ENCODE measurements at regions not wholly inside any gene's neighbourhood (a gene's known extent, or its start where the extent isn't known, plus 50 kb on each side); places are given as distances from the start of the nearest gene placed in this dataset.
"Not testable (repeated sequence)": the region's sequence is repeated elsewhere in the genome, so short reads cannot be mapped to it uniquely, and the experiment has no call there.

DNA sequence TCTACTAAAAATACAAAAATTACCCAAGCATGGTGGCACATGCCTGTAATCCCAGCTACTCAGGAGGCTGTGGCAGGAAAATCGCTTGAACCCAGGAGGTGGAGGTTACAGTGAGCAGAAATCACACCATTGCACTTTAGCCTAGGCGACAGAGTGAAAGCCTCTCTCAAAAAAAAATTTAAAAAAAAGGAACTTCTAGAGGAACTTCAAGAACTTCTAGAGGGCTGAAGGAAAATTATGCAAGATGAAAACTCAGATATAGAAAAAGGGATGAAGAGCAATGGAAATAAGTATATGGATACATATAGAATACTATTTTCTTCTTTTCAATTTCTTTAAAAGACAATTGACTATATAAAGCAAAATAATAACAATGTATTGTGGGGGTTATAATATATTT lies 51.2 kb upstream of the PRR5 start:
- no peak for DNase-seq

DNA sequence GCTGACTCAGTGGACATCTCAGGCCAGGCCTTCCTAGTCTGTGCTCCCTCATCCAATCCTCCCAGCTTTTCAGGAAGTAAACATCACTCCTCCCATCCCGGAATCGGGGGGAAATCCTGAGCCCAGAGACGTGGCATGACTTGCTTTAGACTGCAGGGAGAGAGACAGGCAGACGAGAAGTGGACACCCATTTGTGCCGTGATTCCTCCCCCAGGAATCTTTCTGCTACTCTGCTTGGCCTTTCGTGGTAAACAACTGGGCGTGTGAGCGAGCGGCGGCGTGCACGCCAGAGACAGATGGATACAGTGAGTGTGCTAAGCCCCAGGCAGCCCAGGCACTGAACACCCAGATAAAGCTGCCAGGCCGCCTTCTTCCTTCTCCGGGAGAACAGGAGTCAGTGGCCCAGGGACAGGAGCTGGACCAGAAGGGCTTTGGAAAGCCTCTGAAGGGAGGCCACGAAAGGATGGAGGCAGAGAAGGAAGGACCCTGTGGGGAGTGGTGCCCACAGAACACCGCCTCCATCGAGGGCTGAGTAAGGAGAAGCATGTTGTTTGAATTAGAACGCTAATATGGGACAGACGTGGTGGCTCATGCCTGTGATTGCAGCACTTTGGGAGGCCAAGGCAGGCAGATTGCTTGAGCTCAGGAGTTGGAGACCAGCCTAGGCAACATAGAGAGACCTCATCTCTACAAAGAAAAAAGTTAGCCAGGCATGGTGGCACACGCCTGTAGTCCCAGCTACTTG lies 53.0 kb upstream of the PRR5 start:
- DNase-seq = no peak

DNA sequence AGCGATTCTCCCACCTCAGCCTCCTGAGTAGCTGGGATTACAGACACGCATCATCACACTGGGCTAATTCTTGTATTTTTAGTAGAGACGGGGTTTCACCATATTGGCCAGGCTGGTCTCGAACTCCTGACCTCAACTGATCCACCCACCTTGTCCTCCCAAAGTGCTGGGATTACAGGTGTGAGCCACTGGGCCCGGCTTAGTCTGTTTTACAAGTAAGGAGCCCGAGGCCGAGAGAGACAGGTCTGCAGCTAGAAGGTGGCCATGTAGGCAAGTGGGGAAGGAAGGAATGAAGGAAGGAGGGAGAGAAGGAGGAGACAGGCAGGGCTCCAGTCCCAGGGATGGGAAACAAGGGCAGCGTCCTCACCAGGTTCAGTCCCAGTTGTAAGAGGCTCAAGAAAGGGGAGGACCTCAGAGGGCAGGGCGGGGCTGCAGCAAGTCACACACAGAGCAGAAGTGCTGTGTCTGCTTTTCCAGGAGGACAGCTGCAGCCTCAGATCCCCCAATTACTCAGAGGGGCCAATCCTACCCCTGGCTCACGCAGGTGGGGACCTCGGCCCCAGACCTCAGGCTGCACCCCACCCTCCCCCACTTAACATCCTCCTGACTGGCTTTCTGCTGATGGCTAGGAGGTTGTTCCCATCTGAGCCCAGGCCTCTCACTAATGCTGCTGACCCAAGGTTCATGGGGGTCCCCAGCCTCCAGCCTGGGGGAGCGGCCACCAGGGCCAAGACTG lies 53.8 kb upstream of the PRR5 start:
- no peak for DNase-seq

DNA sequence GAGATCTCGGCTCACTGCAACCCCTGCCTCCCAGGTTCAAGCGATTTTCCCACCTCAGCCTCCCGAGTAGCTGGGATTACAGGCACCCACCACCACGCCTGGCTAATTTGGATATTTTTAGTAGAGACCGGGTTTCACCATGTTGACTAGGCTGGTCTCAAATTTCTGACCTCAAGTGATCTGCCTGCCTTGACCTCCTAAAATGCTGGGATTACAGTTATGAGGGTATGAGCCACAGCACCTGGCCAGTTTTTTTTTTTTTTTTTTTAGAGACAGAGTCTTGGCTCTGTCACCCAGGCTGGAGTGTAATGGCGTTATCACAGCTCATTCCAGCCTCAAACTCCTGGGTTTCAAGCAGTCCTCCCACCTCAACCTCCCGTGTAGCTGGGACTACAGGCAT lies 54.9 kb upstream of the PRR5 start:
- no peak for DNase-seq

DNA sequence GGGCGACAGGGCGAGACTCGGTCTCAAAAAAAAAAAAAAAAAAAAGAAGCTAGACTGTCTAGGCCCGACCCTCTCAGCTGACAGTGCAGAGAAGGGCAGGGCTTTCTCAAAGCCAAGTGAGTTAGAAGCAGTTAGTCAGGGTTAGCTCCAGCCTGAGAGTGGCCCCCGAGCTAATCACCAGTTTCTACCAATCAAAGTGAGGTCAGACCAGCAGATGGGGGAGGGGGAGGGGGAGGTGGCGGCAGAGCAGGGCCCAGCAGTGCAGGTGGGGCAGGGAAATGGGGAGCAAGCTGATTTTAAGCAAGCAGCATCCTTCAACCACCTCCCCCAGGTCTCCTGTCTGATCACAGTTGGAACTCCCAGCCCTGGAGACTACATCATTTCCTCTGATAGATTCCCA lies 55.3 kb upstream of the PRR5 start:
- no peak for DNase-seq

DNA sequence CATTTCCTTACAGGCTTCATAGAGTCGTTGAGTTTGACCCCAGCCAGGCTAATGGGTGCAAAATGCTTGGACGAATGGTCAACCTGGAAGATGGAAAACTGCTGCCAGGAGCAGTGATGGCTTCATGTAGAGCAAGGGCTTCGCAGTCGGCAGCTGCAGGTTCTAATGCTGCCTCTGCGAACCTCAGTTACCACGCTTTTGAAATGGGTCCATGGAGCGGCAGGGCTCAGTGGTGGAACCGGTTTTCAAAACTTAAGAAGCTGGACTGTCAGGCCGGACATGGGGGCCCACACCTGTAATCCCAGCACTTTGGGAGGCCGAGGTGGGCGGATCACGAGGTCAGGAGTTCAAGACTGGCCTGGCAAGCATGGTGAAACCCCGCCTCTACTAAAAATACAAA lies 55.9 kb upstream of the PRR5 start:
- DNase-seq = no peak

DNA sequence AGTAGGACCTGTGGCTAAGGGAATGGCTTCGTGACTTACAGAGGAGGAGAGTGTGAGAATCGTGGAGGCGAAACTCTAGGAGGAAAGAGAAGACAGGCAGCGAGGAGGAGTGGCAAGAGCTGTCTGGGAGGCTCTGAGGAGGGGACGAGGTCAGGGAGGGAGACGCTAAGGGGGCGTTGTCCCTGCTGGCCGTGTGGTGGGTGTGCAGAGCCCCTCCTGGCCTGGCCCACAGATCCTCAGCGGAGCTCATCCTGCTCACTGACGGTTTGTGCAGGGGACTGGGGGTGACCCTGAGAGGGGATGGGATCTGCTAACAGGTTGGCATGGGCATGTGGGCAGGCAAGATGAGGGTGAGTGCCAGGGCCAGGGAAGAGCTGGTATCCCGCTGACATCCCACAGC lies 56.5 kb upstream of the PRR5 start:
- DNase-seq = no peak

DNA sequence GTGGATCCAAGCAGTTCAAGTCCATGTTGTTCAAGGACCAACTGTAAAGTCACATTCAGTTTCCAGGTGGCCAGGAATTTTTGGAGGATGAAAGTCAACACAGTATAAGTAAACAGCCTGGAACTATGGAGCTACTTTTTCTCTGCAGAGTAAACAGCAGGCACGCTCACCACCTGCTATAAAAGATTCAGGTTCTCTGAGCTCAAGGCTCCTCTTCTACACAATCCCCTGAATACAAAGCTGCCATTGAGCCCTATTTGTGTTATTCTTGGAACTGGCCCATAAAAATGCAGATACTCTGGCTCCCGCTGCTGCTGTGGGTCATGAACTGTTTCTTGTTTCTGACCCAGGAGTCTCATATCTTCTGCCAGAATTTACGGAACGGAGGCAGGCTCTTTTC lies 56.9 kb upstream of the PRR5 start:
- DNase-seq = no peak

DNA sequence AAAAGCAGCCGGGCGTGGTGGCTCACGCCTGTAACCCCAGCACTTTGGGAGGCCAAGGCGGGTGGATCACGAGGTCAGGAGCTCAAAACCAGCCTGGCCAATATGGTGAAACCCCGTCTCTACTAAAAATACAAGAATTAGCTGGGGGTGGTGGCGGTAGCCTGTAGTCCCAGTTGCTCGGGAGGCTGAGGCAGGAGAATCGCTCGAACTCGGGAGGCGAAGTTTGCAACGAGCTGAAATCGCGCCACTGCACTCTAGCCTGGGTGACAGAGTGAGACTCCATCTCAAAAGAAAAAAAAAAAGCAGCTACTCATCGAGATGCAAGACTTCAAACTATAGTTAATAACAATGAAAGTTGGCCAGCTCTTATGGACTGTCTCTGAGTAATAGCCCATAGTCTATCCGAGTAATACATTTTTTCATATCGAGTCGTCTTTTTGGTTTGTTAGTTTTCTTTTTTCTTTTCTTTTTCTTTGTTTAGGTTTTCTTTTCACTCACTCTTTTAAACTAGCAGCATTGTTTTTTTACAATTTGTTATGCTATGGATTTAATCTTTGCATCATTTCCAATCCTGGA lies 58.4 kb upstream of the PRR5 start:
- not testable (repeated sequence) for DNase-seq

DNA sequence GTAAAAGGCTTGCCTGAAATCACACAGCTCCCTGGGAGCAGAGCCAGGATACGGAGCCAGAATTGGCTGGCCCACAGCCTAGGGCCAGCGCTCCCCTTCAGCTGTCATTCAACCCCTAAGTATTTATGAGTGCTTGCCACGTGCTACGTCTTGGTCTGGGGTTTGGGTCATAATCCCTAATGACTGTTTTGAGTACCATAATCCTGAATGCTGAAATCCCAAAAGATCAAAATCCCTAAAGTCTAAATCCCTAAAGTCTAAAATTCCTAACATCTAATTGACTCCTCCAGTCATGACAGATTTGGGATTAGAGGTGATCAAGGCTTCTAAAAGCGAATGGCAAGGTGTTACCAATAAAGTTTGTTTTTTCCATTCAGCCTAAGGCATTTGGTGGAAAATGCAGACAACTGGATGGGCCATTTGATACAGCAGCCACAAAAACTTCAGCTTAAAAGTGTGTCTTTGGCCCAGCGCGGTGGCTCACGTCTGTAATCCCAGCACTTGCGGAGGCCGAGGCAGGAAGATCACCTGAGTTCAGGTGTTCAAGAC lies 59.8 kb upstream of the PRR5 start:
- DNase-seq = no peak

DNA sequence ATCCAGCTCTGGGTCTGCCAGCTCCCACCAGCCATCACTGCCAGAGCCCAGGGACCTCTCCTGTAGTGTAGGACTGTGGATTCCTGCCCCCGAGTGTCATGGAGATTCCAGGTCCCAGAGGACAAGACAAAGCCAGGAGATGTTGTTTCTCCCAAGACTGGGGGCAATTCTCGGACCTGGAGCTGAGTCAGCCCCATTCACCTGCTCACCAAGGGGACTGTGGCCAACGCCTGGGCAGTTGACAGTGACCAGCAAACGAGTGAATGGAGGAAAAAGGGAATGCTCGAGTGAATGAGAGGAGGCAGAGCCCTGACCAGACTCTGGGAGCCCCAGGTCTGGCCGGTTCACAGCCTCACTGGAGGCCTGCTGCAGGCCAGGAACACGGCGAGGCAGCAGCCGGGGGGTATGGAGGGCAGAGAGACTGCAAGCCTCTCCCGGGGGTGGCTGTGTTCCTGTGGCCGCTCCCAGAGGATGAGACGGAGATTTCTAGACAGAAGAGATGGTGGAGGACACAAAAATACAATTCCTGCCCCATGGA lies 61.3 kb upstream of the PRR5 start:
- DNase-seq = no peak

DNA sequence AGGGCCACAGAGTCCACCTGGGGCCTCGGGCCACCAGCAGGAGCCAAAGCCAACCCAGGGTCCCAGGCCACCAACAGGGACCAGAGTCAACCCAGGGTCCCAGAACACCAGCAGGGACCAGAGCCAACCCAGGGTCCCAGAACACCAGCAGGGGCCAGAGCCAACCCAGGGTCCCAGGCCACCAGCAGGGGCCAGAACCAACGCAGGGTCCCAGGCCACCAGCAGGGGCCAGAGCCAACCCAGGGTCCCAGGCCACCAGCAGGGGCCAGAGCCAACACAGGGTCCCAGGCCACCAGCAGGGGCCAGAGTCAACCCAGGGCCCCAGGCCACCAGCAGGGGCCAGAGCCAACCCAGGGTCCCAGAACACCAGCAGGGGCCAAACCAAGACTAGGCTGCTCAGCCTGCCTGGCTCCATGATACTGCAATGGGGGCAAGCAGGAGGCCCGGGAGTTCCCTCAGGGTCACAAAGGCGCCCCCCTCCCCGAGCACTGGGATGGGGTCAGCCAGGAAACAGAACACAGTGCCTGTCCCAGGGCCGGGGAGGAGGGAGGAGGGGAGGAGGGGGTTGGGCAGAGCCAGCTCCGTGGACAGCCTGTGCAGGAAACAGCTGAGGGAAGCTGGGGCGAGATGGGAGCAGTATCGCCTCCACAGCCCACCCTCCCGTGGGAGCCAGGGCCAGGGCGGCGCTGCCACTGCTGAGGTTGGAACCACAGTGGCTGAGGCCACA lies 62.0 kb upstream of the PRR5 start:
- no peak for DNase-seq

DNA sequence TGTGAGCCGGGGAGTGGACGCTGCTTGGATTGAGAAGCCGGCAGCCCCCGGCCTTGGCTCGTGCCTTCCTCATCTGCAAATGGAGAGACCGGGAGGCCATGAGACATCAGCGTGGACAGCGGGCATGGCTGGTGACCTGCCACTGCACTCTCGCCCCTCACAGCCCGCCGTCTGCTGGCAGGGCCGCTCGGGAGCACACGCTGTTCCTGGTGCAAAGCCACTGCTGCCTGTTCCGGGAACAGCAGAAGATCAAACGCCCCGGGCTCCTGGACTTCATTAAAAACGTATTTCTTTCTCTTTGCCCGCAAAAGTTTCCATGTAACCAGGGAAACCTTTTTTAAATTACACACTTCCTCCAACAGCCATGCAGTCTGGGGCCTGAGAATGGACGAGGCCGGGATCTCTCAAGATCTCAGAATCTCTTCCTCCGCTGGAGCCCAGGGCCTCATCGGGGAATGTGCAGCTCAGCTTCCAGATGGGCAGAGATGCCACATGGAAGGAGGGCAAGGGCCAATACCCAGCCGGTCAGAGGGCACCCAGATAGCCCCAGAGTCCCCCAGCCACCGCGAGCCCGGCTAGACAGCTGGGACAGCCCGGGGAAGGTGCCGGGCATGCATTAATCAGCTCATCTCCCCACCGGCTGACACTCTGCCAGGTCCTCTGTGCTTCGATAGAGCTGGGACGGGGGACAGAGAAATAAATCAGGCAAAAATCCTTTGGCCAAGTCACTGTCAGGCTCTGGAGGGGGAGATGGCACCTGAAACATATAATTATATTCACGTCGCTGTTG lies 62.8 kb upstream of the PRR5 start:
- peak; percentile 44 for DNase-seq

DNA sequence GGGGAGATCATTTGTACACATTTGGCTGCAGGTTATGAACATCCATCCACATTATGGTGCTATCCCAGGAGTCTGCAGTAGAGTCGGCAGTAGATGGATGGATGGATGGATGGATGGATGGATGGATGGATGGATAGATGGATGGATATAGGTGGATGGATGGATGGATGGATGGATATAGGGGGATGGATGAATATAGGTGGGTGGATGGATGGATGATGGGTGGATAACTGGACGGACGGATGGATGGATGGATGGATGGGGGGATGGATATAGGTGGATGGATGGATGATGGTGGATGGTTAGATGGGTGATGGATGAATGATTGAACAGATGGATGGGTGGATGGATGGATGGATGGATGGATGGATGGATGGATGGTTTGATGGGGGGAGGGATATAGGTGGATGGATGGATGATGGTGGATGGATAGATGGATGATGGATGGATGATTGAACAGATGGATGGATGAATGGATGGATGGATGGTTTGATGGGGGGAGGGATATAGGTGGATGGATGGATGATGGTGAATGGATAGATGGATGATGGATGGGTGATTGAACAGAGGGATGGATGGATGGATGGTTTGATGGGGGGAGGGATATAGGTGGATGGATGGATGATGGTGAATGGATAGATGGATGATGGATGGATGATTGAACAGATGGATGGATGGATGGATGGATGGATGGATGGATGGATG lies 65.3 kb upstream of the PRR5 start:
- not testable (repeated sequence) for DNase-seq

DNA sequence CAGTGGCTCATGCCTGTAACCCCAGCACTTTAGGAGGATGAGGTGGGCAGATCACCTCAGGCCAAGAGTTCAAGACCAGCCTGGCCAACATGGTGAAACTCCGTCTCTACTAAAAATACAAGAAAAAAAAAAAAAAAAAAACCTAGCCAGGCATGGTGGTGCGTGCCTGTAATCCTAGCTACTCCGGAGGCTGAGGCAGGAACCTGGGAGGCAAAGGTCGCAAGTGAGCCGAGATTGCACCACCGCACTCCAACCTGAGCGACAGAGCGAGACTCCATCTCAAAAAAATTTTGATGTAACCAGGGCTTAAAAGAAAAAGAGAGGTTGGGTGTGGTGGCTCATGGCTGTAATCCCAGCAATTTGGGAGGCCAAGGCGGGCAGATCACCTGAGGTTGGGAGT lies 66.4 kb upstream of the PRR5 start:
- not testable (repeated sequence) for DNase-seq

DNA sequence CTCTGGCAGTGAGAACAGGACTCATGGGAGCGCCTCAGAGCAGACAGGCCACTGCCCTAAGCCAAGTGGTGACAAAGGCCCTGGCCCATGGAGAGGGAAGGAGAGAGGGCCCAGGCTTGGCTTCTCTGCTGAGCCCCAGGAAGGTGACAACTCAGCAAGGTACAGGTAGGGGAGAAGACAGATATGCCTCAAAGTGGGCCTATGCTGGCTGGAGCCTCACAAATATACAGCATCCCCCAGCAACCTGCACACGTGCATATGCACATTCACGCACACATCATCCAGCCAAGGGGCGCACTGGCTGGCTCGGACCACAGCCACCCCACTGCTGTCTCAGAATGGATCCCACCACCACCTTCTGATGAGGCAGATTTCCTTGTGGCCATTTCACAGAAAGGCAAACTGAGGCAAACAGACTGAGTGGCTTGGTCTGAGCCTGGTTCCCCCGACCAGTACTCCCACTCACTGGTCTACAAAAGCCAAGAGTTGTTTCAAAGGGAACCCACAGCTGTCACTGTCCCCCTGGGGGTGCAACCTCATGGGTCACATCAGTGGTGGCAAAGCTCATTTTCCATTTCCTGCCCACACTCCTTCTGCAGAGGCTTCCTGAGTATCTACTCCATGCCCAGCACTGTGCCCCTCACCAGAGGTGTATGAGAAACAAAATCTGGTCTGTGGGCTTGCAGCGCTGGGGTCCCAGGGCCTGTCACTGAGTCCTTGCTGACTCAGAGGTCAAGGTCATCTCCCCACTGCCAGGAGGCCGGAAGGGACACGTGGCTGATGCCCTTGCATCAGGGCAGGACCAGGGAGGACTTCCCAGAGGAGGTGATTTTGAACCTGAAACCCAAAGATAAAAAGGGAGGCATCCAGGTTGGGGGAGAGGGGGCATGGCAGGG lies 67.3 kb upstream of the PRR5 start:
- no peak for DNase-seq

DNA sequence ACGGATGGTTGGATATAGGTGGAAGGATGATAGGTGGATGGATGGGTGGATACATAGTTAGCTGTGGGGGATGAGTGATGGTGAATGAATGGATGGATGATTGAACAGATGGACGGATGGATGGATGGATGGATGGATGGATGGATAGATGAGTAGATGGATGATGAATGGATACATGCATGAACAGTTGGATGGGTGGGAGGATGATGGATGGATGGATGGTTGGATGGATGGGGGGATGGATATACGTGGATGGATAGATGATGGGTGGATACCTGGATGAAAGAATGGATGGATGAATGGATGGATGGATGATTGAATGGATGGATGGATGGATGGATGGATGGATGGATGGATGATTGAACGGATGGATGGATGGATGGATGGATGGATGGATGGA lies 68.4 kb upstream of the PRR5 start:
- no peak for DNase-seq

DNA sequence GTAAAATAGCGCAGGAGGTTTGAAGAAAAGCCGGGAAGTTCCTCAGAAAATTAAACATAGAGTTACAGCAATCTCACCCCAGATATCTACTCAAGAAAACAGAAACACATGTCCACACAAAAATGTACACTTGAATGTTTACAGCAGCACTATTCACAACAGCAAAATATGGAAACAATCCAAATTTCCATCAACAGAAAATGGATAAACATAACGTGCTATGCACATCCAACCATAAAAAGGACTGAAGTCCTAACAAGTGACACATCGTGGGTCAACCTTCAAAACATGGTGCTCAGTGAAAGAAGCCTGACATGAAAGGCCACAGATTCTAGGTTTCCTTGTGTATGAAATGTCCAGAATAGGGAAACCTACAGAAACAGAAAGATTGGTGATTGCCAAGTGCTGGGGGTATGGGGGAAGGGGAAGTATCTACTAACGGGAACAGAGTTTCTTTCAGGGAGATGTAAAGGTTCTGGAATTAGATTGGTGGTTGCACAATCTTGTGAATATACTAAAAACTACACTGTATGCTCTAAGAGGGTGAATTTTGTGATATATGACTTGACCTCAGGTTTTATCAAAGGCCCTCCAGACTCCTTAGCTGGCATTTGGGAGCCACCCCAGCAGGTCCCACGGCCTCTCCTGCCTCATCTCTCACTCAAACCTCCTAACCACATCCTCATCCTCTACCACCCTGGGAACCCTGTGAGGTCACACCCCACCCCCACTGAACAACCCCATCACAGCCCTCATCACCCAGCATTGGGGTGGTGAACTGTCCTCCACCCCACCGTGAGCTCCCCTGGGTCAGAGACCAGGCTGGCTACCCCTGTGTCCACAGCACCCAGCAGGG lies 69.2 kb upstream of the PRR5 start:
- DNase-seq = no peak

DNA sequence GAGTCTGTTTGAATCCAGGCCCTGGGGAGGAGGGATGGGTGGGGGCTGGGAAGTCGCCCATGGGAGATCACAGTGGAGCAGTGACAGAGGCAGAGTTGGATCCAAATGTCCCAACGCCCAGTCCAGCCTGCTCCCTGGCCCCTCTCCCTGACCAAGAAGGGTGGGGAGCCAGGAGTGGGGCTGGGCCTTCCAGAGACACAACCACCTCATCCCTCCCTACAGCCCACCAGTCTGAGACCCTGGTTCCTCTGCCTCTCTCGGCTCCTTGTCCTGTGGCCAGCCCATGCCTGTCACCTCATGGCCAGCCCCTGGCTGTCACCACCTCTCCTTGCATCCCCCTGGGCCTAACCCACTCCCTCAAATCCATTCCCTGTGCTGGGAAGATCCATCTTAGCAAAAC lies 71.2 kb upstream of the PRR5 start:
- DNase-seq = no peak

Measured in skin of body (tissue), 1 donor.